ENCODE measurements at regions not wholly inside any gene's neighbourhood (a gene's known extent, or its start where the extent isn't known, plus 50 kb on each side); places are given as distances from the start of the nearest gene placed in this dataset.

DNA sequence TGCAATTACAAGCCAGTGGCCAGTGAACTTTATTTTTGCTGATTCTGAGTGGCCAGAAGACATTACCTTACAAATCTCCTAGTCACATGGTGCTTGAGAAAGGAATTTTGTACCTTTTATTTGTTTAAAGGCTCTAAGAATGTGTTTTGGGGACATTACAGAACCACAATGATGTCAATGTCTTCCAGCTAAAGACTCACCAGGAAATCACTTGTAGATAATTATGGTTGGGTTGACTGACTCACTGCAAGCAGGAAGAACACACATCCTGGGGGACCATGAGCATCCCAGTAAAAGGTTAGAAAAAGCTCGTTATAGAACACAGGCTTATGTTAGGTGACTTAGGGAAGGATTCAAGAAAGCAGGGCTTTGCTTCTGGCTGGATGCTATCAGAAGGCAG lies 119.4 kb upstream of the FAM9B start:
- no peak for TF ChIP-seq IRF4 (IDR thresholded peaks at IDR 0.05; ENCODE audit: low read depth, low read length)
- TF ChIP-seq, protein P1, sequence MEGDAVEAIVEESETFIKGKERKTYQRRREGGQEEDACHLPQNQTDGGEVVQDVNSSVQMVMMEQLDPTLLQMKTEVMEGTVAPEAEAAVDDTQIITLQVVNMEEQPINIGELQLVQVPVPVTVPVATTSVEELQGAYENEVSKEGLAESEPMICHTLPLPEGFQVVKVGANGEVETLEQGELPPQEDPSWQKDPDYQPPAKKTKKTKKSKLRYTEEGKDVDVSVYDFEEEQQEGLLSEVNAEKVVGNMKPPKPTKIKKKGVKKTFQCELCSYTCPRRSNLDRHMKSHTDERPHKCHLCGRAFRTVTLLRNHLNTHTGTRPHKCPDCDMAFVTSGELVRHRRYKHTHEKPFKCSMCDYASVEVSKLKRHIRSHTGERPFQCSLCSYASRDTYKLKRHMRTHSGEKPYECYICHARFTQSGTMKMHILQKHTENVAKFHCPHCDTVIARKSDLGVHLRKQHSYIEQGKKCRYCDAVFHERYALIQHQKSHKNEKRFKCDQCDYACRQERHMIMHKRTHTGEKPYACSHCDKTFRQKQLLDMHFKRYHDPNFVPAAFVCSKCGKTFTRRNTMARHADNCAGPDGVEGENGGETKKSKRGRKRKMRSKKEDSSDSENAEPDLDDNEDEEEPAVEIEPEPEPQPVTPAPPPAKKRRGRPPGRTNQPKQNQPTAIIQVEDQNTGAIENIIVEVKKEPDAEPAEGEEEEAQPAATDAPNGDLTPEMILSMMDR (IDR thresholded peaks at IDR 0.05 in 2 of 3, conservative IDR thresholded peaks at IDR 0.05 in 1 of 3; ENCODE audit: control insufficient read depth in 2 of 3, extremely low read depth in 1 of 3, insufficient read depth in 1 of 3, low read depth in 3 of 3, low read length in 3 of 3): no peak
- no peak for TF ChIP-seq RBBP5 (conservative IDR thresholded peaks at IDR 0.05)
- no peak for TF ChIP-seq CBX5 (IDR thresholded peaks at IDR 0.05; ENCODE audit: low read depth)
- TF ChIP-seq POLR2AphosphoS5 (IDR thresholded peaks at IDR 0.05; ENCODE audit: low read length): no peak
- TF ChIP-seq POLR2A (IDR thresholded peaks at IDR 0.05; ENCODE audit: low read depth, low read length): no peak
- TF ChIP-seq HDAC2 (IDR thresholded peaks at IDR 0.05): no peak
- no peak for TF ChIP-seq EP300 (IDR thresholded peaks at IDR 0.05; ENCODE audit: borderline replicate concordance in 1 of 2, control insufficient read depth in 1 of 2, low read depth in 2 of 2, low read length in 2 of 2)
- TF ChIP-seq SP1 (IDR thresholded peaks at IDR 0.05; ENCODE audit: low read depth, low read length): no peak
- TF ChIP-seq BMI1 (IDR thresholded peaks at IDR 0.05; ENCODE audit: borderline replicate concordance): no peak

Data from GM12878 (cell line).